ENCODE measurements at regions not wholly inside any gene's neighbourhood (a gene's known extent, or its start where the extent isn't known, plus 50 kb on each side); places are given as distances from the start of the nearest gene placed in this dataset.

- TF ChIP-seq CTCF (IDR thresholded peaks at IDR 0.05) (no peak), POLR2A (IDR thresholded peaks at IDR 0.05) (no peak)
These were observed 208.3 kb upstream of the N4BP1 start for GRCh38 chr16:48818257-48818656.

Data from ovary (tissue), 3 donors.